Islet precursor cell (in vitro differentiated cells): ENCODE measurements at regions not wholly inside any gene's neighbourhood (a gene's known extent, or its start where the extent isn't known, plus 50 kb on each side); places are given as distances from the start of the nearest gene placed in this dataset.
"Not testable (repeated sequence)": the region's sequence is repeated elsewhere in the genome, so short reads cannot be mapped to it uniquely, and the experiment has no call there.

Experiments used
- DNase-seq: peaks from one replicate; pipeline ENCODE4 v3.0.0-alpha.2; 2018

DNA sequence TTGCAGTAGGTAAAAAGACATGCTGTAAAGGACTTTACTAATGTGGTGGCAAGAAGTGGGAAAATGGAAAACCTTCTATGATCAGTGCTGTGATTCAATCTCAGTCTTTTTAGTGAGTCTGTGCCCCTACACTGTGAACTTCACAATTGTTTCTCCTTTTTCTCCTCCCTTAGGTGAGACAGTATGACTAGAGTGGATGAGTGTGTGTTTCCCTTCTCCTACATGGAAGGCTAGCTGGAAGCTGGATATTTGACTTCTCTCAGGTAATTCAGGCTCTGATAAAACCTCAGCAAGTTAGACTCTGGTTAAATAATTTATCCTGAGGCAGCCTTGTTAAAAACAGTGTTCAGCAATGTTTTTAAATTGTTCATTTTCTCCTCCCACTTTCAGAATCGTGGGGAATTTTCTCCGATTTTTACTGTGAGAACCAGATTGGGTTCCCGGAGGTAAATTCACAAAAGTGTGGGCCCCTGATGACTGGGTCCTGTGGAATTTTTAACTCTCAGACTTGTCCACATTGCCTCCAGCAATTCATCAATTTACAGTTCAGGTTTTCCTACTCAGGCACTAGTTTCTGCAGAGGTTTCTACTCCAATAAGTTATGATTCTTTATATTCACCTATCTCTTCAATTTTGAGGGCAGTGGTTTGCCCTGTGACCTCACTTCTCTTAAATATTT lies 149.1 kb upstream of the PIK3R1 start:
- peak; percentile 62 for DNase-seq

DNA sequence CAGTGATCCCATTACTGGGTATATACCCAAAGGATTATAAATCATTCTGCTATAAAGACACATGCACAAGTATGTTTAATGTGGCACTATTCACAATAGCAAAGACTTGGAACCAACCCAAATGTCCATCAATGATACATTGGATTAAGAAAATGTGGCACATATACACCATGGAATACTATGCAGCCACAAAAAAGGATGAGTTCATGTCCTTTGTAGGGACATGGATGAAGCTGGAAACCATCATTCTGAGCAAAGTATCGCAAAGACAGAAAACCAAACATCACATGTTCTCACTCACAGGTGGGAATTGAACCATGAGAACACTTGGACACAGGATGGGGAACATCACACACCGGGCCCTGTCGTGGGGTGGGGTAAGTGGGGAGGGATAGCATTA lies 150.2 kb upstream of the PIK3R1 start:
- DNase-seq = not testable (repeated sequence)

DNA sequence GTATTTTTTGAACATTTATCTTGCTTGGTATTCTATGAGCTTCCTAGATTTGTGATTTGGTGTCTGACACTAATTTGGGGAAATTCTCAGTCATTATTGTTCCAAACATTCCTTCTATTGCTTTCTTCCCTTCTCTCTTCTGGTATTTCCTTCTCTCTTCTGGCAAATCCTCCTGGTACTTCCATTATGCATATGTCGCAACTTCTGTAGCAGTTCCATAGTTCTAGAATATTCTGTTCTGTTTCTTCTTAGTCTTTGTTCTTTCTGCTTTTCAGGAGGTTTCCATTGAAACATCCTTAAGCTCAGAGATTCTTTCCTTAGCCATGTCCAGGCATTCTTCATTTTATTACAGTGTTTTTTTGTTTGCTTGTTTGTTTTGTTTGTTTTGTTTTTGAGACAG lies 155.2 kb upstream of the PIK3R1 start:
- DNase-seq = no peak

DNA sequence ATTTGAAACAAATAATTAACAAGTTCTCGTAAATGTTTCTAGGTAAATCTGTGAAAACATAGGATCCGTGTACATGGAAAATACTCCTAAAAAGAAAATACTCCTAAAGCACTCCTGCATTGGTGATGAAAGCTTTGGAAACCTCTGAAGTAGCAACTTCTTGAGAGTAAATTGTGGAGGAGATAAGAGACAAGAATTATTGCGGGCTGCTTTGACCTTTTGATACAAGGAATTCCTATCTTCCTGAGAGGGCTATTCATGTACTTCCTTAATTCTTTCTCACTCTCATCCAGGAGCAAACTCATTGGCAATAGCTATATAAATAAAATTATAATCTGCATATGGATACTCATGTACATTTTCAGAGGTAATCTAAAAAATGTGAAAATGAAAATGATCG lies 158.4 kb upstream of the PIK3R1 start:
- no peak for DNase-seq

DNA sequence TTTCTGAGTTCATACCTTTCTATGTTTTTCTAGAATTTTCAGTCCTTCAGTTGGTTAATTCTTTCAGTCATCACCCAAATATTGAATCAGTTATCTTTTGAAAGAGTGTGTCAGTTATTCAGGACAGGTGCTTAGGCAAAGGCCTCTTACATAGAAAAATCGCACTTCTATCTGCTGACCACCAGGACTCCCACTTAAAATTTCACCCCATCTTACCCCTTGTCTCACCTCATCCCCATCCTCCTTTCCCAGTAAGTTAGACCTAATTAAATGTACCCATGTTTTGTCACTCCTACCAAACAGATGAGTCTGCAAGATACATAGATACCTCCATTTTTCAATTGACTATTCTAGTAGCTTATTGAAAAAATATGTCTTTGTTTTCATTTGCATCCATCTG lies 159.9 kb upstream of the PIK3R1 start:
- no peak for DNase-seq

DNA sequence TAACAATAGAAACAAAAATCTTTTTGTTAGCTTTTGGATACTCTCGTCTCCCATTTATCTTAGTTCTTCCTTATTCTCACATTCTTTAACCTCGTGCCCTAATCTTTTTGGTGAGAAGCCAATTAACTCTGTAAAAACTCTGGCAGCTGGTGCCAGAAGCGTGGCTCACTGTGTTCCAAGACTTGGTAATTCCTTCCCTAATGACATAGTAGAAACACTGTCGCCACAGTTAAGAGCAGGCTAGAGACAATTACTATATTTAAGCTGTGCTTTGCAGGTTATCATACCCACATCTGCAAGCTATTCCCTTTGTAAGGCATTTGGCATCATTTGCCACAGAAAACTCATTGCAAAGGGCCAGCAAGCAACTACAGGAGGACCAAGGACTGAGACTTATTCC lies 160.9 kb upstream of the PIK3R1 start:
- DNase-seq = no peak

DNA sequence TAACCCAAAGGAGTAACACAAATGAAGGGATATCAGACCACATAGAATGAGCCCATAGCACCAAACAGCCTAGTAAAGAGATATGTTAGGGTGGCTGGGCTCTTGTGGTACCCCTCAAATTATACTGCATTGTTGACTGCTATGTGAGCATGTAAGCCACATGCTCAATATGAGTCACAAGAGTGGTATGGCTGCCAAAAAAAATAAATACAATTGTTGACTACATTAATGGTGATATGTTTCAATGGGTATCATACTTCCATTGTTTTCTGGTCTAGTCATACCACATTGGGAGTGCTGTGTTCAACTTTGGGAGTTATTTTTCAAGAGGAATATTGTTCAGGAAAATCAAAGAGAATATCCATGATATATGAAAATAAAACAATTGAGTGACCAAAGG lies 162.4 kb upstream of the PIK3R1 start:
- no peak for DNase-seq

DNA sequence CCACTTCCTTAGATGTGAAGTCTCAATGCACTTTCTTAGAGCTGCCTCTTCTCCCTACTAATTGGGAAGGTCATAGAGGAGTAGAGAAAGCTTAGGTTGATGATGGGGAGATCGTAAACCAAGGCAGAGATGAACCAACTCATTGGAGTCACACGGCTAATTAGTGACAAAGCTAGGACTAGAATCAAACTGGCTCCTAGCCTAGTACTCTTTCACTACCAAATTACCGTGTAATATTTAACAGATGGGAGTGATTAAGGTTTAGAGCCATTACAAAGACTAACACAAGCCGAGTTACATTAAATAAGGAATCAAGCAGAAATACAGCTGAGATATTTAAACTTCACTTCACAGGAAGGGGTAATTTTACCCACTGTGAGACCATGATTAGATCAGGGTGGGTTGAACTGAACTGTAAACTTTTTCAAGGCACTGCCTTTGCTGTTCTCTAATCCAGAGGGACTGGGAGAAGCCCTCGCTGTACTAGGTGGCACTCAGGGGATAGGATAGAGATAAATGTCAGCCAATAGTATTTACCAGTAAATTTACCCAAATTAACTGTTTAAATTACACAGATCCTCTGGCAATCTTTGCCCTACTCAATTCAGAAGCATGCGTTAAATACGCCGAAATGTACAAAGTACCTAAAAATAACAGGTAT lies 166.4 kb upstream of the PIK3R1 start:
- DNase-seq = no peak

DNA sequence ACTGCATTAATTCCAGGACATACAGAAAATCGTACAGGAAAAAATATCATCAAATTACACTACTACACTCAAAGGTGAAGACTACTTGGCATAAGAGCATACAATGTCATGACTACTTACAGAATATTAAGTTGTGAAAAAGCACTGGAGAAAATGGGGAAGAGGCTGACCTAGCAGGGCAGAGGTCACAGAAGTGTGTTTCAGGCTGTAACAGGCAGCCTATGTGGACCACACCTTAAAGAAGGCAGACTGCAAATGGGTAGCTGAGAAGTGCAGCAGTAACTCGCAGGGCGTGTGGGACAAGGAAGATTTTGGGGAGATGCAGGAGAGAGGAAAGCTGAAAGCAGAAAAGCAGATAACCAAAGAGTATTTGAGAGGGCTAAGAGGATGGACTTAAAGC lies 167.0 kb upstream of the PIK3R1 start:
- no peak for DNase-seq

DNA sequence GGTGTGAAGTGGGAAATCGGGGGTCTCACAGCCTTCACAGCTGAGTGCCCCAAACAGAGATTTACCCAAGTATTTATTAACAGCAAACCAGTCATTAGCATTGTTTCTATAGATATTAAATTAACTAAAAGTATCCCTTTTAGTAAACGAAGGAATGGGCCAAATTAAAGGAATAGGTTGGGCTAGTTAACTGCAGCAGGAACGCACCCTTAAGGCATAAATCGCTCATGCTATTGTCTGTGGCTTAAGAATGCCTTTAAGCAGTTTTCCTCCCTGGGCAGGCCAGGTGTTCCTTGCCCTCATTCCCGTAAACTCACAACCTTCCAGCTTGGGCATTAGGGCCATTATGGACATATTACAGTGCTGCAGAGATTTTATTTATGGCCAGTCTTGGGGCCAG lies 167.5 kb upstream of the PIK3R1 start:
- not testable (repeated sequence) for DNase-seq

DNA sequence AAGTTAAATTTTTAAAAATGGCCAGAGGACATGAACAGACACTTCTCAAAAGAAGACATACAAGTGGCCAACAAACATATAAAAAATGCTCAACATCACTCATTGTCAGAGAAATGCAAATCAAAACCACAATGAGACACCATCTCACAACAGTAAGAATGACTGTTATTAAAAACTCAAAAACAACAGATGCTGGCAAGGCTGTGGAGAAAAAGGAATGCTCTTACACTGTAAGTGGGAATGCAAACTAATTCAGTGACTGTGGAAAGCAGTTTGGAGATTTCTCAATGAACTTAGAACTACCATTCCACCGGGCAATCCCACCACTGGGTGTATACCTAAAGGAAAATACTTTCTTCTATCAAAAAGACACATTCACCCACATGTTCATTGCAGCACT lies 168.5 kb upstream of the PIK3R1 start:
- DNase-seq = no peak

DNA sequence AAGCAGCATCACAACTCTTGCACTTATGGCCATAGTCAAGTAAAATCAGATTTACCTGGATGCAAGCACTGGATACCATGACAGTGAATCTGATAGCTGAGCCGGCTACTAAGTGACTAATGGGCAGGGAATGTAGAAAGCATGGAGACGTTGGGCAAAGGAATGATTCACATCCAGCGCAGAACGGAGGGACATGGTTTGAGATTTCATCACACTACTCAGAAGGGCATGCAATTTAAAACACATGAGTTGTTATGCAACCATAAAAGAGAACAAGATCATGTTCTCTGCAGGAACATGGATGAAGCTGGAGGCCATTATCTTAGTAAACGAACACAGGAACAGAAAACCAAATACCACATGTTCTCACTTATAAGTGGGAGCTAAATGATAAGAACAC lies 169.1 kb upstream of the PIK3R1 start:
- peak; percentile 59 for DNase-seq

DNA sequence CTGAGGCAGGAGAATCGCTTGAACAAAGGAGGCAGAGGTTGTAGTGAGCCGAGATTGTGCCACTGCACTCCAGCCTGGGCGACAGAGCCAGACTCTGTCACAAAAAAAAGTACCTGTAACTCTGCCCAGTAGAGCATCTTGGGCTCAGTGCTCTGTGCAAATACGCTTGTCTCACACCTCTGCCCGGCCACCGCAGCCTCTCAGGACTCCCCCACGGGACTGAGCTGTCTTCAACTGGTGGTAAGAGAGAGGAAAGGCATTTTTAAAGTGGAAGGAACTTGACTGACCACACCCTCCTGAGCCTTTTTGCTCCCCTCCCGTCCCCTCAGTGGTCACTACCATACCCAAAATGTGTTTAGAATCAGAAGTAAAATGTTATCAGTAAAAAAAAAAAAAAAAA lies 174.3 kb upstream of the PIK3R1 start:
- no peak for DNase-seq

DNA sequence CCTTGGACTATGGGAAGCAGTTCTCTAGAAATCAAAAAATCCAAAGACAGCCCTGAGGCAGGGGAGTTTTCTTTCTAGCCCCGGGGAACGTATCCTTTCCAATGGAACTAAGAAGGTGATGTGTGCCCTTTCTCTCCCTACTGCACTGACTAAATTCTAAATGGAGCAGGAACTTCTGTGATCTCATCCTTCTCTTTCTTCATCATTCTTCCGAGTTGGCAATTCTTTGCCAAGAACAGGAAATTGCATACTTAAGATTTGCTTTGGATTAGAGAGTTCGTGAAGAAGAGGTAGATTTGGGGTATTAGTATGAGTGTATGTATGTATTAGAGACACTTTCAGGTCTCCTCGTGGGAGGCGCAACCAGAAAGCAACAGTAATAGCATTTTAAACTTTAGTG lies 178.0 kb upstream of the PIK3R1 start:
- DNase-seq = no peak

DNA sequence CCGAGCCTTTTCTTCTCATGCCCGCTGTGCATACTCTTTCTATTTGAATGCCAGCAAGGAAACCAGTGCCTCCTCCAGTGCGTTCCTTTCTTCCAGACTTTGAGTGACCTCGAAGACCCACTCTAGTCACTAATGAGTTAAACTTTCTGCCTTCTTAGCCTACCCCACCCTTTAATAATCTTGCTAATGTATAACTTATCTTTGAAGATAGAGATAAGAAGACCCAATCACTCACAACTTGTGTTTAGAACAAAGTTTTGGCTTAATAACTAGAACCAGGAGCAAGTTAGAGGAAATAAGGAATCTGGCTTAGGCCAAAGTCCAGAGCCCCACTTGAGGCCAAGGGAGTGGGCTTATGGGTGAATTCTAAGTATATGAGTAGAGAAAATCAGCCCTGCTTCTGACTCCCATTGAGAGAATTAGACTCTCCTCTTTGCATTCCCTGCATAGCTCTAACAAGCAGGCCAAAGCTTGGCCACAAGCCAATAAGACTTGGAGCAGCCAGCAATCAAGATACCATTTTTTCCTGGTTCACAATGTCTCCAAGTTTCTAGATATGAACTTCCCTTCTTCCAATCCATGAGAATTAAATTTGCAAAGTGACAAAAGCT lies 181.5 kb upstream of the PIK3R1 start:
- DNase-seq = no peak

DNA sequence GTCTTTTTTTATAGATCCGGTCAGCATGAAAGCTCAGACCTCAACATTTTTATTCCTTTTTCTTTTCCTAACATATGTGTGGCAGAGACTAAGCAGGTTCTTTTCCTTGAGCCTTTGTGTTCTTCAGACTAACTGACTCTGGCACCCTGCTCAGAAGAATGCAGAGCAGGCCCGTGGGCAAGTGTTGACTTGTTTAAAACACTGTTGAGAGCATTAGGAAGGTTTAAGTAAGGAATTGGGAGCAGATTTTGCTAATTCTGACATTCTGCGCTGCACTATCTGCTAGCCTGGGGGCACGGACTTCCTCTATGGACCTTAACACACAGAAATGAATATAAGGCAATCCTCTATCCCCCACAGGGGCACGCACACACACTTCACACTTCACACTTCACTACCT lies 182.5 kb upstream of the PIK3R1 start:
- DNase-seq = peak; percentile 68

DNA sequence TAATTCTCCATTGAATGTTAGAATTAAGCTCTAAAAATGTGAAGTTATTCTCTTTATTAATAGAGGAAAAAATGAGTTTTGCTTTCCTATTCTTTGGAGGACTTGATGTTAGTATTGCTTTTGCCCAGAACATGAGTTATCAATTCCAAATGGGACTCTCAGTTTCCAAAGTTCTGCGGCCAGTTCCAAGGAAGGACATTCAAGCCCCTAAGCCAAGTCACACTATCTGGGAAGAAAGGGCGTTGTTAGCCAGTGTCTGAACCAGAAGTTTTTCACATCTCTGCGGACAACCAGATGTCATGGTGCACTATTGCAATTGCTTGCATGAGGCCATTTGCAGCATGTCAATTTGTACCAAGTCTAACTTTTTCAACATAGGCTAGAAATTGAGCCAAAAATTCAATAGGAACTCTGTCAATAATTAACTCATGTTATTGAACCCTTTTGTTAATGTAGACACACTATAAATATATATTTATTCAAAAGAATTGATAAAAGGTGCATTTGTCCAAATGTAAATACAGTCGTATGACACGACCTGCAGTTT lies 183.3 kb upstream of the PIK3R1 start:
- no peak for DNase-seq

DNA sequence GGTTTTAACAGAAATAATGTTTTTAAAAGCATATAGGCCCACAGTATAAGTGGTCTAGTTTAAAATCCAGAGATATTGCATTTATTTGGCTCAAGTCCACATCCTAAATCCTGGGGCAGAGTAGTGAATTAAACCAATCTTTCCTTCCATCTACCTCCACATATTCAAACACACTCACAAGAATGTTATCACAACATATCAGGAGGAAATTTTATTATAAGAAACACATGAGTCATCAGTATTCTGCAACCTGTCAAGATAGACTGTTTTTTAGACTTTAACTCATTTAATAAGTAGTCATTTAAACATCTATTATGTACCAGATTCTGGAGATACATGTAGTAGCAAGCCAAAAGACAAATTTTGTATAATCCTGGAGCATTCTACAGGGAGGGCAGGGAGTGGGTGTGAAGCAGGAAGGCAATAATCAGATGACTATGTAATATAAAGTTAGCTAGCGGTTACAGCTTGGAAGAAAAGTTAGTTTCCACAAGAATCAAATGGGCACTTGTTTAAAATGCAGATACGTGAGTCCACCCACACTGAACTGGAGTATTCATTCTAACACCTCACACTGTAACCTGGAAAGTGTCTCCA lies 187.3 kb upstream of the PIK3R1 start:
- no peak for DNase-seq

DNA sequence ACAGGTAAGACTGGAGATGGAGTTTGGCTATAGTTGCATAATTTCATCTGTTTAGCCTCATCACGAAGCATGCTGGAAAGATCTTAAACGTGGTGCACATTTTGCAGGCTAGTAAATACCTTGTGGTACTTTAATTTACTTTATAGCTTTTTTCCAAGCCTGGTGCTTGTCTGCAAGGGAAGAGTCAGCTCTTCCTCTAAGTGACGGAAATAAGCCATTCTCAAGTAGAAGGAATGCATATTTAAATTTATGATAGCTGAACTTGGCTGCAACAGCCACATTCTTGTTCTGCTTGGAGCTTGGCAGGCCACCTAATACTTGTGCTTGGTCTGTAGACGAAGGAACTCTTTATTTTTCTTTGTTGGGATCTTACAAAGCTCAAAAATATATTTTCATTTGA lies 188.0 kb upstream of the PIK3R1 start:
- no peak for DNase-seq

DNA sequence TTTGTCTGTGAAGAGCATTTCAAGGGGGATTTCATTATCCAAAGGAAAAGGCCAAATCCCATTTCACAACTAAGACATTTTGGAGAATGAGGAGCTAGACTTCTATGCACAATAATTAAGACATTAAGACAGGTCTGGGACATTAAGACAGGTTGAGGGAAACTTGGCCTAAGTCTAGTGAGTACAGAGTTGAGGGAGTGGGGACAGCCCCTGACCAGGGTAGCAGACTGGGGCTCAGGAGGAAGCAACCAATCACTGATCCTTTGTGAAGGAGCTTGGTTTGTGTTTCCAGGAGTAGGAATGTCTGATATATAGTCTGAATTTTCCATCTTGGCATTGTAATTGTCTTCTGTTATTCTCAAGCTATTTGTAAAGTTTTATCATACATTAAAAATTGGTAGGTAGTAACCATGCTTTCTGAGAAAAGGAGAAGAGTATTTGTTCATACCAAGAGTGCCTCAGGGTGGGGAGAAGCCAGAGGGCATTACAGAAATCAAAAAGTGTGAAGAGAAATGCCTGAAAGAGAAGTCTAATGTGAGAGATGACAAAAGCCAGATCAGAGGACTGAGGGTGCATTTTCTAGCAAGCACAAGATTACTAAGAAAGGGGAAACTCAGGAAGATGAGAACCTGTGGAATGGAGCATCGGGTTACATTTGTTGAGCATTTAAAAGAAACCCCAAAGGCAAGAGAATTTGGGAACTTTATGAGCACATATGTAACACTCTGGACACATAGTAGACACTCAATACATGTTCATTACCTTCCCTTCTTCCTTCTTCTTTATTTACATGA lies 189.3 kb upstream of the PIK3R1 start:
- no peak for DNase-seq

DNA sequence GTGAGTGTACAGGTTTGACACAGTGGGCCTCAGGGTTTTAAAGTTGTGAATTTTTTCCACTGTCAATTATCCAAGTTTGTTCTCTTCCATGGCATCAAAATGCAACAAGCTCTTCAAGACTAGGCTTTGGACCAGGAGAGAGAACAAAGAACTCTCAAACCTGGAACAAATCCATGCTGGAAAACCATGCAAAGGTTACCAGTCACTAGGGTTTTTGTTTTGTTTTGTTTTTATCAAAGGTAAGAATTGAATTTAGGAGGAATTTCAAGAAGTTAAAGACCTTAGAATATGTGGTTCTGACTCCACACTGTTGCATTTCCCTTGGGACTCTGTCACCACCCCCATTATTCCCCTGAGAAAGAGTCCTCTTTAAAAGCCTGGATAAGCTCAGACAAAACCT lies 191.1 kb upstream of the PIK3R1 start:
- DNase-seq = no peak

DNA sequence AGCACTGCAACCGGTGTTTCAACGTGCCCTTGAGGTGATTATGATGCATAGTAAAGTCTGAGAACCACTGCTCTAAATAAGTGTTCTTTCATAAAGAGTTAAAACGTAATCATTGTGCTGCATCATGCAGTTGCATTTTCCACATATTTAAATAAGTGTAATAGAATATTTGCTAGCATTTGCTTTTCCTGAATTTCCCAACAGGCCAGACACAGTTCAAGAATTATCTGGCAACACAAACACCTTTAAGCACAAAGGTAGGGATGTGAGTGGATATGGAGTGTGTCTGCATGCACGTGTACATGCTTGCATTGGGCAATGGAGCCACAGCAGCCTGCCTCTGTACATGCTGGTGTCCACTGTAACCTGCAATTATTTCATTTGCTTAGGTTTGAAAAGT lies 193.6 kb upstream of the PIK3R1 start:
- DNase-seq = no peak

DNA sequence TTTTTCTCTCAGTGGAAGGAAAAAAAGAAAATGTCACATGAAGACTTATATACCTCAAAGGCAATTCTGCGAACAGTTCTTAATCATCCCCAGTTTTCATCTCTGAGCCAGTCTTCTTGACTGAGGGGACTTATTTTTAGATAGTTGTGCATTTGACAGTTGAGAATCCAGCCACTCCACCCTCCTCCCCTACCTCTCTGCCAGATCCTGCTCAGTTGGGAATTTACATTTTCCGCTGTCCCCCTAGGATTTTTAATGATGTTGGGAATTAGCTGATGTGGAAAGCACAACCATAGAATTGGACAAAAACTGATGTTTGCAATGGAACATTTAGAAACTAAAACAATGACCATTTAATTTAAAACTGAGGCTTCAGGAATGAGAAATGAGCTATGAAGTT lies 194.3 kb upstream of the PIK3R1 start:
- DNase-seq = no peak
